H7 (cell line): ENCODE measurements at regions not wholly inside any gene's neighbourhood (a gene's known extent, or its start where the extent isn't known, plus 50 kb on each side); places are given as distances from the start of the nearest gene placed in this dataset.

Source experiments
- DNase-seq: peaks from one replicate; pipeline ENCODE4 v3.0.0; 2012
- H3K27me3 ChIP-seq: 2 replicates; pipeline ENCODE4 v1.6.0; 2011; ENCODE audit warnings: mild to moderate bottlenecking, low read length; ENCODE audit not compliant: control insufficient read depth, insufficient read depth
- H3K36me3 ChIP-seq: replicated peaks from 2 replicates; pipeline ENCODE4 v1.5.1; 2011; ENCODE audit warnings: low read length; ENCODE audit not compliant: control insufficient read depth, insufficient read depth
- H3K4me3 ChIP-seq: 2 replicates; pipeline ENCODE4 v1.5.1; 2011; ENCODE audit warnings: low read depth, mild to moderate bottlenecking, control low read depth, low read length, moderate library complexity; ENCODE audit not compliant: insufficient read depth

DNA sequence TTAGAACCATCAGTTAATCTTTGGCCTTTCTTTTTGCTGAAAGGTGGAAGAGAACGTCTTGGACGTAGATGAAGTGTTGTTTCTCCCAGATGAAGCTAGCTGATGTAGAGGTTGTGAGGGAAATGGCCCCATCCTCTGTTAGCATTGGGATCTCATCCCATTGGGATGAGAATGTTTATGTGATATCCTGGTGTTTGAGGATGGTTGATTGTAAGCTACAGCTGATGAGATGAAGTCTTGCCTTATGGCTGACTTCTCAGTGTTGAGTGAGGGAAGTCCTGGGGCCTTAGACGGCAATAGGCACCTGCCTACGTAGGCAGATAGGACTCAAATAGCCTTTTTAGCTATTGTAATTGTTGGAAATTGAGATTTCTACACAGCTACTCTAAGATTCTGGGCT is 211.3 kb downstream of the MYCN start:
- no peak for DNase-seq
- Histone ChIP-seq H3K4me3 (no peak overlapping the region), H3K36me3 (no peaks in the 10 kb centered on the region), H3K27me3 (no peaks in the 10 kb centered on the region)

DNA sequence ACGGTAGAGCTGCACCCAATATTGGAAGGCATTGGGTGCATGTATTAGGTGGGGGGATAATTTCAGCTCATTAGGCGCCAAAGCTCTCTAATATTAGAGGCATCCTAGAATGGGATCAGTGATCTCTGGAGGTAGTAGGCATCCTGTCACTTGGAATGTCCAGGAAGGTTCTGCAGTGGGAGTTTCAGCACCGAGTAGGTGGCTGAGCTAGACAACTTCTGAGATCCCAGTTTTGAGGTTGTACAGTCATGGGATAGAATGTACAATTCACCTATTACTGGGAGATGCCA is 210.9 kb downstream of the MYCN start:
- no peaks in the 10 kb centered on the region for H3K27me3 ChIP-seq
- H3K4me3 ChIP-seq: no peak overlapping the region
- no peak for DNase-seq
- H3K36me3 ChIP-seq: no peaks in the 10 kb centered on the region

DNA sequence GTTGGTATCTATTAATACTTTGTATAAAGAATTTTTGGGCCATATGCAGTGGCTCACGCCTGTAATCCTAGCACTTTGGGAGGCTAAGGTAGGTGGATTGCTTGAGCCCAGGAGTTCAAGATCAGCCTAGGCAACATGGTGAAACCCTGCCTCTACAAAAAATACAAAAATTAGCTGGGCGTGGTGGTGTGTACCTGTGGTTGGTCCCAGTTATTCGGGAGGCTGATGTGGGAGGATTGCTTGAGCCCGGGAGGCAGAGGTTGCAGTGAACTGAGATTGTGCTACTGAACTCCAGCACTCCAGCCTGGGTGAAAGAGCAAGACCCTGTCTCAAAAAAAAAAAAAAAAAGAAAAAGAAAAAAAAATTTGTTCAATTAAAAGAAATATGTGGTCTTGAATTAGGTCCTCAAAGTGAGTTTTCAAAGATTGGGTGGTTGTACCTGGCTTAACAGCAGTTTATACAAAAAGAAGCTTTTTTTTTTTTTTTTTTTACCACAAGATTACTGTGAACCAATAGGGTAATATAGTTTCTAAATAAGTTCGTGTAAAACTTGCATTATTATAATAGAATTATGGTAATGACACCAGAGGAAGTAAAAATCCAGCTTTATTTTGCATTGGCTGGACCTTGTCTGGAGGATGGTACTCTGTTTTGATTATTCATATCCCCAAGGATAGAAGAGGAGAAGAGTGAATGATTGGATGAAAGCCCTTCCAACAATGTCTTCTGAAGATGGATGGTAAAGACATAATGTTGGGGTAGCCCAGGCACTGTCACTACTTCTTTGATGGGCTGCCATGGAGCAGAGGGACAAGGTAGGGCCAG is 210.3 kb downstream of the MYCN start:
- Histone ChIP-seq H3K27me3 (no peaks in the 10 kb centered on the region), H3K36me3 (no peaks in the 10 kb centered on the region), H3K4me3 (no peak overlapping the region)
- DNase-seq: no peak

- no peaks in the 10 kb centered on the region for H3K36me3 ChIP-seq
- no peak for DNase-seq
- no peak overlapping the region for H3K4me3 ChIP-seq
- H3K27me3 ChIP-seq: no peaks in the 10 kb centered on the region
Observed at GRCh38 chr2:16149349-16150243, 209.2 kb downstream of the MYCN start.

- Histone ChIP-seq H3K36me3 (no peaks in the 10 kb centered on the region), H3K27me3 (no peaks in the 10 kb centered on the region), H3K4me3 (no peak overlapping the region)
- DNase-seq: no peak
Observed at GRCh38 chr2:16148632-16149348, 208.4 kb downstream of the MYCN start.

DNA sequence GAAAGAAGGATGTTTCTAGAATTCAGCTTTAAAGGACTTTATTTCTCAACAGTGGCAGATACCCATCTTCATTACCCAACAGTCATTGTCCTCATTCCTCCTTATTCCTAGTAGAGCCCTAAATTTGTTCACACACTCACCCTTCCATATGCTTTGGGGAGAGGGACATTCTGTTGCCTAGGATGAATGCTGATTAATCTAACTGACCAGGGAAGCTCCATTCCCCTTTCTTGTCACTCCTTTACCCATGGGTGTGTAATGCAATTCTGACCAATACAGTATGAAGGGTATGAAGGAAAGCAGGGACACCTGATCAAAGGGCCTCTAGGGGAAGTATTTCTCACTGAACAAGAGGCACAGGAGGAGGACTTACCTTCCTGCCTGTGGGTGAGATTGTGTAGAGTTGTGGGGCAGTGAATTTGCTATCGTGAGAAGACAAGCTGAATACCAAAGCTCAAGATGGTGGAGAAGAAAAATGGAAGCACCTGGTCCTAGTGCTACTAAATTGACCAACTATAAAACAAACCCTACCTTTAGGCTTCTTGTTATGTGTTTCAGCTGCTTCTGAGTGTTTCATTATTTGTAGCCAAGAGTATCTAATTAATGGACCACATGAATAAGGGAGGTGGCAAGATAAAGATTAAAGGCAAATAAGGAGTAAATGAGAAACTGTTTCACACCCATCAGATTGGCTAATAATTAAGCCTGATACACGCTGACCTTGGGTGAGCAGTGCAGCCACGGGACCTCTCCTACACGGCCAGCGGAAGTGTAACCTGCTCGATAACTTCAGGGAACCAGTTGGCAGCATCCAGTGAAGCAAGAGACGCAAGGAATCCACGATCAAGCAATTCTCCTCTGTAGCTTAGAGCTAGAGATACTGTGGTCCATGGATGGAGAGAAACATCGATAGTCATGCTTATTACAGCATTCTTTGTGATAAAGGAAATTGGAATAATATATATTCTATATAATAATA is 202.3 kb downstream of the MYCN start:
- Histone ChIP-seq H3K4me3 (no peak overlapping the region), H3K36me3 (no peaks in the 10 kb centered on the region)
- DNase-seq: no peak

GRCh38 chr2:16141641-16141921 is 201.2 kb downstream of the MYCN start:
- Histone ChIP-seq H3K27me3 (no peaks in the 10 kb centered on the region), H3K36me3 (no peaks in the 10 kb centered on the region), H3K4me3 (no peak overlapping the region)
- no peak for DNase-seq

More for the DNA sequence above, 202.3 kb downstream of the MYCN start:
- no peaks in the 10 kb centered on the region for H3K27me3 ChIP-seq

DNA sequence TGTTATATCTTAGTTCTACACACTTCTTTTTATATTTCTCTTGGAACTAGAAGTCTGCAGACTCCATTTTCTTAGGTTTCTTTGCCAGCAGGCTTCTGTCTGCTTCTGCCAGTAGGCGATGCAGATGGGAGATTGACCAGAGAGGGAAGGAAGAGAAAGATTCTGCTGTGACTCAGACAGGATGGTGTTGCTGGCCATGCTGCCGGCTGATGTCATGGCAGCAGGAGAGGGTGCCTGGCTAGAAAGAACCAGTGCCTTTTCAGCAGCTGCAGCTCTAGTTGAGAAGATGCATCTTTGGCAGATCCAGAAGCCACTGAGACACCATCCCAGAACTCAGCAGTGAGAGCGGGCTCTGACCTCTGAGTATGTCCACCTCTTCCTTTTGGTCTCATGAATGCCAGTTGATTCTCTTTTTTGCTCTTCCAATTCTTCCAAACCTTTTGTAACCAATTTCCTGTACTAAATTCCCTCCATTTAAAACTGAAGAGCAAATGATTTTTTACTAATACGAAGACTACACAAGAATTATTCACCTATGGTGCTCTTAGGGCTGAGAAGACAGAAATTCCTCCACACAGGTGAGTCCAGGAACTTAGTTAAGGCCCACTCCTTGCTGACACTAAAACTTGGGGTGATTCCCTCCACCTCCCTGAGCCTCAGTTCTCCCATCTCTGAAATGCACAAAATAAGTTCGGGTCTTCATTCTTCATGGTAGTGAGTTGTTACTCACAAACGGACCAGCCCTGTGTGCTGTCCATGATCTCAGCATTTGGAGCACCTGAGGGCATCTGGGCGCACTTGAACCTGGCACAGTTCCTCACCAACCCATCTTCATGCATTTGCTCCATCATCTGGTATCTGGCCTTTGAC is 200.7 kb downstream of the MYCN start:
- DNase-seq: no peak
- H3K36me3 ChIP-seq: no peaks in the 10 kb centered on the region
- H3K4me3 ChIP-seq: no peak overlapping the region
- no peaks in the 10 kb centered on the region for H3K27me3 ChIP-seq

- no peak for DNase-seq
- Histone ChIP-seq H3K4me3 (no peak overlapping the region), H3K36me3 (no peaks in the 10 kb centered on the region), H3K27me3 (no peaks in the 10 kb centered on the region)
Observed at GRCh38 chr2:16139663-16140615, 199.6 kb downstream of the MYCN start.

DNA sequence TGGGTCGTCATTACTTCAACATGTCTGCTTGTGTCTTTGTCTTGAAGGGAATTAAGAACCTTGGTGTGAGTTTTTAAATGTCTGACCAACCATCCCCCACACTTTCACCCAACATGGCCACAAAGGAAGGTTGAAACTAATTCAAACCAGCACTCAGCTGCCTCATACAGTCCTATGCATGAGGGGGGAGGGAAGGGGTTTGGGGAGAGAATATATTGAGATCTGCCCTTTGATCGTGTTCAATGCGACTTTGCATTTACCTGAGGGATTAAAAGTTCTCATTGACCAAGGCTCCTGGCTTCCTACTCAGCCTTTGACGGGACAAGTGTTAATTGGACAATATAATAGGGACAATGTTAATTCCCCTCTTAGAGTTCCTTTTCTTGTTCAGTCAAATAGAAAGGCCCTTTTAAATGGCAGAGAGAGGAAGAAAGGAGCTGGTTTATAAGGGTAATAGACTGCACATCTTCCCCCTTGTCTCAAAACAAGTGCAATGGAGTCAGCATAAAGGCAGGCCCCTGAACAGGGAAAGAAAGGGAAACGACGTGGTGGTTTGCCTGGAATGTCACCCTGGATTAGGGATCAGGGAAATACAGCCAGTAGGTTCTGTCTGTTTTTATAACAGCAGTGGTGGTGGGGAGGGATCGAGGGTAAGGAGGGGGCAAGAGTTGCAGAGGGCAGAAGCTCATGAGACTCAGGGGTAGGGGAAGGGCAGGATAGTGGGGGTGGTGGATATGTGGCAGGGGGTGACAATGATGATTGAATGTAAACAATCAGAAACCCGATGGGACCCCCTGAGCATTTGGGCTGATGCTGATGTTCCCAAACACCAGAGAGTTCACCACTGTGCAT is 198.7 kb downstream of the MYCN start:
- H3K27me3 ChIP-seq: no peaks in the 10 kb centered on the region
- no peak for DNase-seq

DNA sequence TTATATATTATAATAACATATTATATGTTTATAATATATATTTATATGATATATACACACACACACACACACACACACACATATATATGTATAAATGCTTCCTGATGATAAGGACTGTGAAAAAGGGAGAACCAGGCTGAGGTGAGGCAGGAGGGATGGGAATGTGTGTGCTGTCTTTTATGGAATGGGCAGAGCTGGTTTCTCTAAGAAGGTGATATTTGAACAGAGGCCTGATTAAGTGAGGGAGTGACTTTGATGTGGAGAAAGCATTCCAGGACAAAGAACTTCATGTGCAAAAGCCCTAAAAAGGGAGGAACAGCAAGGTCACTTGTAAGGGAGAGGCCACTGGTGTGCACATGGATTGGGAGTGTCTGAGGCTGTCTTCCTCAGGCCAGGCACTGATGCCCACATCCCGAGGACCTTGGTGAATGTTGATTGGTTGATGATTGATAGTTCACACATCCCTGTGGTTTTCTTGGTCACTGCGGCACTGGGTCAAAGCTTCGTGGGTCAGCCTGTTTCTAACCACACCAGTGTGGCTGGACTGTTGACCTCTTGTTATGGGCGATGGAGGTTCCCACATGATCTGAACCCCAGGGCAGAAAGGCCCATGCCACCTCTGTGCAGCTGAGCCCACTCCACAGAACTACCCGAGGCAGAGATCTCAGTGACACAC is 196.9 kb downstream of the MYCN start:
- no peak for DNase-seq
- no peaks in the 10 kb centered on the region for H3K27me3 ChIP-seq

More for the DNA sequence above, 198.7 kb downstream of the MYCN start:
- no peaks in the 10 kb centered on the region for H3K36me3 ChIP-seq
- H3K4me3 ChIP-seq: no peak overlapping the region

More for the DNA sequence above, 196.9 kb downstream of the MYCN start:
- Histone ChIP-seq H3K4me3 (no peak overlapping the region), H3K36me3 (no peaks in the 10 kb centered on the region)
